ENCODE measurements at regions not wholly inside any gene's neighbourhood (a gene's known extent, or its start where the extent isn't known, plus 50 kb on each side); places are given as distances from the start of the nearest gene placed in this dataset.
"Not testable (repeated sequence)": the region's sequence is repeated elsewhere in the genome, so short reads cannot be mapped to it uniquely, and the experiment has no call there.

DNA sequence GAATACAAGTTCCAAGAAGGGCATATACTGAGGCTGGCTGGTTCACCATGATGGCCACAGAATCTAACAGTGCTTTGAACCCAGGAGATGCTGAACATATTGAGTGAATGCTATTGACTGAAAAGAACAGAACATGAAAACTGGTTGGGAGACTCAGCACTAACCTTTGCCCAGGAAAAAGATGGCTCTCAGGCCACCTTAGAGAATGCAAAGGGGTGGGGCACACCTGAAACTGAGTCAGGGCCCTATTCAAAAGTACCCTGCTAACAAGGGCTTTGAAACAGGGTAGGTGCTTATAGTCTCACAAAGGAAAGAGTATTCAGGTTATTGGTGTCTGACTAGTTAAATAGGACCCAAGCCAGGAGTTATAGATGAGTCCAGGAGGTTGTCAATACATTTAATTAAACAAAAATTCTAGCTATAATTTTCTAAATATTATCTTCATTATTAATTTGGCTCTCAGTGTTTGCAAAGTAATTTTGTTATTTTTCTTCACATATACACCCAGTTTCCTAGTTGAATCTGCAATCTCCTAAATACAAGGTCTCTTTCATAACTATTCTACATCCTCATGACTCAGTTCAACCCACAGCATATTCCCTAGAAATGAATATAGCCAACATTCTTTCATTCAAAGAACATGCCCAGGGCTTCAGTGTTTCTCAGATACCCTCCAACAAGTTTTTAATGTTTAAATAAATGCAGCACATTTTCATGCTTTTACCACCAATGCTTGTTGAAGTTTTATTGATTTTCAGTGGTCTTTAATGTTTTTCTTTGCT lies 144.2 kb upstream of the RAPGEF2 start:
- Histone ChIP-seq H3K36me3 (ENCODE audit: control insufficient read depth in 1 of 2, insufficient read depth in 2 of 2, low read depth in 1 of 2, low read length in 2 of 2) (no peaks in the 10 kb centered on the region), H3K4me1 (ENCODE audit: control insufficient read depth, insufficient read depth, low read depth, low read length) (no peaks in the 10 kb centered on the region), H3K4ac (ENCODE audit: low read depth in 1 of 2, low read length in 2 of 2) (no peak overlapping the region), H3K9ac (ENCODE audit: low read length) (no peak overlapping the region), H3K9me3 (ENCODE audit: control insufficient read depth, low read length) (peaks cover 4% of the 10 kb centered on the region), H2BK15ac (ENCODE audit: low read depth, poor library complexity, severe bottlenecking) (no peak overlapping the region), H3K4me2 (ENCODE audit: low read length, poor library complexity, severe bottlenecking) (no peak overlapping the region), H3K4me3 (ENCODE audit: insufficient read depth in 1 of 2, low read depth in 1 of 2, low read length in 2 of 2) (no peak overlapping the region), H3K18ac (ENCODE audit: low read depth in 1 of 2, low read length in 2 of 2) (no peak overlapping the region), H3K14ac (ENCODE audit: low read length in 2 of 2) (no peak overlapping the region), H2BK120ac (ENCODE audit: low read depth, low read length) (no peak overlapping the region), H4K91ac (ENCODE audit: low read length) (no peak overlapping the region), H2AFZ (ENCODE audit: low read depth, low read length) (no peak overlapping the region), H2BK12ac (ENCODE audit: low read length in 2 of 2) (no peak overlapping the region), H4K8ac (ENCODE audit: low read length) (peak overlapping the region; percentile 28), H3K79me1 (replicated peaks; ENCODE audit: low read length, poor library complexity, severe bottlenecking) (no peaks in the 10 kb centered on the region), H3K23ac (ENCODE audit: low read length in 2 of 2) (no peak overlapping the region), H3K27me3 (ENCODE audit: control insufficient read depth in 1 of 2, insufficient read depth in 1 of 2, low read length in 2 of 2) (no peaks in the 10 kb centered on the region), H2BK5ac (ENCODE audit: low read depth, low read length, poor library complexity, severe bottlenecking) (no peak overlapping the region), H3K27ac (ENCODE audit: low read length, poor library complexity, severe bottlenecking) (no peak overlapping the region), H2AK5ac (ENCODE audit: low read length, severe bottlenecking) (no peak overlapping the region)
- no peak for DNase-seq

DNA sequence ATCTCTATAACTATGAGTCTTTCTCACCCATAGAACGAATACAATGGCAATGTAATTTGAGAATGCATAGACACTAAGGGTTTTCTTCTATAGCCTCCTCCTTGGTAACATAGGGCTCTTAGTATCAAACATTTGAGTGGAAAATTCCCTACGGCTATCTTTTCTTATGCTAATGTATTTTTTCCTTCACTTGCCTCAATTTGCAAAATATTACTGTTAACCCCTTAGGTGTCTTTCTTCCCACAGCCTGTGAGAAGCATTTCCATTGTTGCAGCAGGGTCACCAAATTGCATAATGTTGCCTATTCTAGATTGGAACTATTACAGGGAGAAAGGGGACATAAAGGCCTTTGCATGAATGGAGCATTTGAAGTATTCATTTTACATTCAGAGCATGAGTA lies 140.5 kb upstream of the RAPGEF2 start:
- DNase-seq = no peak
- Histone ChIP-seq H3K9me3 (ENCODE audit: control insufficient read depth, low read length) (no peaks in the 10 kb centered on the region), H3K4ac (ENCODE audit: low read depth in 1 of 2, low read length in 2 of 2) (no peak overlapping the region), H4K8ac (ENCODE audit: low read length) (no peak overlapping the region), H3K14ac (ENCODE audit: low read length in 2 of 2) (no peak overlapping the region), H2BK120ac (ENCODE audit: low read depth, low read length) (no peak overlapping the region), H2BK12ac (ENCODE audit: low read length in 2 of 2) (no peak overlapping the region), H3K4me3 (ENCODE audit: insufficient read depth in 1 of 2, low read depth in 1 of 2, low read length in 2 of 2) (no peak overlapping the region), H3K27me3 (ENCODE audit: control insufficient read depth in 1 of 2, insufficient read depth in 1 of 2, low read length in 2 of 2) (no peaks in the 10 kb centered on the region), H3K18ac (ENCODE audit: low read depth in 1 of 2, low read length in 2 of 2) (no peak overlapping the region), H3K36me3 (ENCODE audit: control insufficient read depth in 1 of 2, insufficient read depth in 2 of 2, low read depth in 1 of 2, low read length in 2 of 2) (no peaks in the 10 kb centered on the region), H2BK5ac (ENCODE audit: low read depth, low read length, poor library complexity, severe bottlenecking) (no peak overlapping the region), H2AFZ (ENCODE audit: low read depth, low read length) (no peak overlapping the region), H3K9ac (ENCODE audit: low read length) (no peak overlapping the region), H4K91ac (ENCODE audit: low read length) (no peak overlapping the region), H3K4me2 (ENCODE audit: low read length, poor library complexity, severe bottlenecking) (no peak overlapping the region), H3K79me1 (replicated peaks; ENCODE audit: low read length, poor library complexity, severe bottlenecking) (no peaks in the 10 kb centered on the region), H3K23ac (ENCODE audit: low read length in 2 of 2) (no peak overlapping the region), H3K27ac (ENCODE audit: low read length, poor library complexity, severe bottlenecking) (no peak overlapping the region), H2BK15ac (ENCODE audit: low read depth, poor library complexity, severe bottlenecking) (no peak overlapping the region), H2AK5ac (ENCODE audit: low read length, severe bottlenecking) (no peak overlapping the region), H3K4me1 (ENCODE audit: control insufficient read depth, insufficient read depth, low read depth, low read length) (peaks cover 1% of the 10 kb centered on the region)
- WGBS = 95% methylated on average over 1 of the region's 2 CpGs

- not testable (repeated sequence) for H2BK120ac ChIP-seq (ENCODE audit: low read depth, low read length); H3K79me1 ChIP-seq (replicated peaks; ENCODE audit: low read length, poor library complexity, severe bottlenecking); H2BK15ac ChIP-seq (ENCODE audit: low read depth, poor library complexity, severe bottlenecking); H3K9me3 ChIP-seq (ENCODE audit: control insufficient read depth, low read length); H3K4ac ChIP-seq (ENCODE audit: low read depth in 1 of 2, low read length in 2 of 2); H3K27me3 ChIP-seq (ENCODE audit: control insufficient read depth in 1 of 2, insufficient read depth in 1 of 2, low read length in 2 of 2); H3K36me3 ChIP-seq (ENCODE audit: control insufficient read depth in 1 of 2, insufficient read depth in 2 of 2, low read depth in 1 of 2, low read length in 2 of 2); H2AK5ac ChIP-seq (ENCODE audit: low read length, severe bottlenecking); H2BK5ac ChIP-seq (ENCODE audit: low read depth, low read length, poor library complexity, severe bottlenecking); H3K4me3 ChIP-seq (ENCODE audit: insufficient read depth in 1 of 2, low read depth in 1 of 2, low read length in 2 of 2); H3K4me2 ChIP-seq (ENCODE audit: low read length, poor library complexity, severe bottlenecking); H3K4me1 ChIP-seq (ENCODE audit: control insufficient read depth, insufficient read depth, low read depth, low read length); DNase-seq; H3K9ac ChIP-seq (ENCODE audit: low read length); H4K8ac ChIP-seq (ENCODE audit: low read length); H3K14ac ChIP-seq (ENCODE audit: low read length in 2 of 2); H3K18ac ChIP-seq (ENCODE audit: low read depth in 1 of 2, low read length in 2 of 2); H3K23ac ChIP-seq (ENCODE audit: low read length in 2 of 2); H2AFZ ChIP-seq (ENCODE audit: low read depth, low read length); H2BK12ac ChIP-seq (ENCODE audit: low read length in 2 of 2); H3K27ac ChIP-seq (ENCODE audit: low read length, poor library complexity, severe bottlenecking); H4K91ac ChIP-seq (ENCODE audit: low read length)
- 100% methylated on average over 1 of the region's 2 CpGs for WGBS
These were observed 139.6 kb upstream of the RAPGEF2 start for GRCh38 chr4:158963282-158963681.

DNA sequence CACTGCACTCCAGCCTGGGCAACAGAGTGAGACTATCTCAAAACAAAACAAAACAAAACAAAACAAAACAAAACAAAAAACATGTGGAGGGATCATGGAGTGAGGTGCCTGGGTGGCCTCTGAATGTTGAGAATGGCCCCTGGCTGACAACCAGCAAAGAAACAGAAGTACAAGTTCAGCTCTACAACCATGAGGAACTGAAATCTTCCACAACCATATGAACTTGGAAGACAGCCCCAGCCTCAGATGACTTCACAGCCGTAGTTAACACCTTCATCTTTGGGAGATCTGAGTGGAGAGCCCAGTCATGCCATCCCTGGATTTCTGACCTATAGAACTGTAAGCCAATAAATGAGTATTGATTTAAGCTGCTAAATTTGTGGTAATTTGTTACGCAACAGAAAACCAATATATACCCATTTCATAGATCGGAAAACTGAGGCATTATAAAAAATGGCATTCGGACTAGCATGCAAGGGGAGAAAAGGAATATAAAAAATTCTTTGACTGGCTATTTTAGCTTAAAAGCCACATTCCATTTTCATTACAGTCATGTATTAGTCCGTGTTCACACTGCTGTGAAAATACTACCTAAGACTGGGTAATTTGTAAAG lies 138.7 kb upstream of the RAPGEF2 start:
- no peak overlapping the region for H3K9ac ChIP-seq (ENCODE audit: low read length)
- H2BK15ac ChIP-seq (ENCODE audit: low read depth, poor library complexity, severe bottlenecking) = no peak overlapping the region
- H2BK5ac ChIP-seq (ENCODE audit: low read depth, low read length, poor library complexity, severe bottlenecking) = no peak overlapping the region
- H3K27ac ChIP-seq (ENCODE audit: low read length, poor library complexity, severe bottlenecking) = no peak overlapping the region
- no peak overlapping the region for H4K91ac ChIP-seq (ENCODE audit: low read length)
- DNase-seq = no peak
- H3K4me3 ChIP-seq (ENCODE audit: insufficient read depth in 1 of 2, low read depth in 1 of 2, low read length in 2 of 2) = no peak overlapping the region
- H3K4me1 ChIP-seq (ENCODE audit: control insufficient read depth, insufficient read depth, low read depth, low read length) = peaks cover 1% of the 10 kb centered on the region
- no peaks in the 10 kb centered on the region for H3K9me3 ChIP-seq (ENCODE audit: control insufficient read depth, low read length)
- no peaks in the 10 kb centered on the region for H3K27me3 ChIP-seq (ENCODE audit: control insufficient read depth in 1 of 2, insufficient read depth in 1 of 2, low read length in 2 of 2)
- H3K14ac ChIP-seq (ENCODE audit: low read length in 2 of 2) = no peak overlapping the region
- H3K18ac ChIP-seq (ENCODE audit: low read depth in 1 of 2, low read length in 2 of 2) = no peak overlapping the region
- H3K79me1 ChIP-seq (replicated peaks; ENCODE audit: low read length, poor library complexity, severe bottlenecking) = no peaks in the 10 kb centered on the region
- H4K8ac ChIP-seq (ENCODE audit: low read length) = no peak overlapping the region
- H2BK120ac ChIP-seq (ENCODE audit: low read depth, low read length) = no peak overlapping the region
- no peak overlapping the region for H3K4ac ChIP-seq (ENCODE audit: low read depth in 1 of 2, low read length in 2 of 2)
- WGBS = no CpG with 5 or more reads among the region's 5 CpGs
- no peaks in the 10 kb centered on the region for H3K36me3 ChIP-seq (ENCODE audit: control insufficient read depth in 1 of 2, insufficient read depth in 2 of 2, low read depth in 1 of 2, low read length in 2 of 2)
- no peak overlapping the region for H2BK12ac ChIP-seq (ENCODE audit: low read length in 2 of 2)
- H2AK5ac ChIP-seq (ENCODE audit: low read length, severe bottlenecking) = peak overlapping the region; percentile 66
- H3K4me2 ChIP-seq (ENCODE audit: low read length, poor library complexity, severe bottlenecking) = no peak overlapping the region
- no peak overlapping the region for H3K23ac ChIP-seq (ENCODE audit: low read length in 2 of 2)
- no peak overlapping the region for H2AFZ ChIP-seq (ENCODE audit: low read depth, low read length)

All from mesenchymal stem cell (in vitro differentiated cells and primary cell).